CD4-positive, alpha-beta T cell (primary cell): ENCODE measurements at regions not wholly inside any gene's neighbourhood (a gene's known extent, or its start where the extent isn't known, plus 50 kb on each side); places are given as distances from the start of the nearest gene placed in this dataset.

Experiments
- ATAC-seq: fragments of 200-7000 bp; cut with Tn5 transposase; one replicate; pipeline ENCODE4 v1.10.0; 2022; ENCODE audit warnings: mild to moderate bottlenecking; ENCODE audit not compliant: poor library complexity
- CTCF ChIA-PET: fragments of 350-600 bp; sonication (Branson Sonifier 250); formaldehyde crosslinking; loops from one replicate; lab custom pipeline; 2021; ENCODE audit warnings: antibody characterized with exemption, inconsistent platforms; lab: Charles Lee
- POLR2A ChIA-PET: fragments of 350-600 bp; sonication (Branson Sonifier 250); formaldehyde crosslinking; loops from one replicate; lab custom pipeline; 2021; ENCODE audit warnings: antibody characterized with exemption, inconsistent platforms; lab: Charles Lee
- DNase-seq, 14 experiments: peaks; one replicate each; pipeline ENCODE4 v3.0.0-alpha.2; 2013 to 2020; ENCODE audit warnings: mixed read lengths in 2 of 14
- H3K27ac ChIP-seq, 2 donors: one replicate each; pipeline versions ENCODE4 v1.5.1 to v1.7.0; 2013; ENCODE audit warnings: low read length in 2 of 2, low read depth in 1 of 2, mild to moderate bottlenecking in 1 of 2
- H3K27me3 ChIP-seq, 2 experiments: 1 replicate in 1 of 2; 2 replicates in 1 of 2; pipeline versions ENCODE4 v1.6.1 to v1.7.0; 2013; ENCODE audit warnings: low read length in 2 of 2, control low read depth in 1 of 2, mild to moderate bottlenecking in 1 of 2, moderate library complexity in 1 of 2; ENCODE audit not compliant: insufficient read depth in 2 of 2, control insufficient read depth in 1 of 2
- H3K36me3 ChIP-seq: one replicate; pipeline ENCODE4 v1.6.1; 2013; ENCODE audit warnings: low read length, control low read depth; ENCODE audit not compliant: insufficient read depth
- H3K4me1 ChIP-seq: one replicate; pipeline ENCODE4 v1.6.1; 2013; ENCODE audit warnings: low read length, control low read depth; ENCODE audit not compliant: insufficient read depth
- H3K4me3 ChIP-seq: one replicate; pipeline ENCODE4 v1.5.1; 2013; ENCODE audit warnings: mild to moderate bottlenecking, low read length, moderate library complexity
- H3K9me3 ChIP-seq, 2 experiments: 1 replicate in 1 of 2; 2 replicates in 1 of 2; pipeline versions ENCODE4 v1.6.1 to v1.7.0; 2013; ENCODE audit warnings: low read length in 2 of 2, mild to moderate bottlenecking in 2 of 2, control low read depth in 1 of 2, moderate library complexity in 1 of 2; ENCODE audit not compliant: control insufficient read depth in 1 of 2, insufficient read depth in 1 of 2
- H3K27ac Mint-ChIP-seq: one replicate; pipeline ENCODE4 v1.8.0; 2020; ENCODE audit warnings: mixed read lengths
- H3K27me3 Mint-ChIP-seq: one replicate; pipeline ENCODE4 v1.8.0; 2021; ENCODE audit warnings: mixed read lengths
- H3K36me3 Mint-ChIP-seq: one replicate; pipeline ENCODE4 v1.8.0; 2021; ENCODE audit warnings: low read depth, mixed read lengths
- H3K4me1 Mint-ChIP-seq: one replicate; pipeline ENCODE4 v1.8.0; 2021; ENCODE audit warnings: low read depth, mixed read lengths
- H3K4me3 Mint-ChIP-seq: one replicate; pipeline ENCODE4 v1.8.0; 2020; ENCODE audit warnings: mild to moderate bottlenecking, mixed read lengths
- H3K9me3 Mint-ChIP-seq: one replicate; pipeline ENCODE4 v1.8.0; 2020; ENCODE audit warnings: mixed read lengths
- intact Hi-C, 2 experiments: fragments of 100-400 bp; cut with DNase I in 1 of 2; cut with micrococcal nuclease in 1 of 2; formaldehyde crosslinking; loops; one replicate each; pipeline versions ENCODE4 v1.15.1 to v1.9.0; 2023 to 2025; cut with DNase I, micrococcal nuclease
- TF ChIP-seq, protein P1 (sequence below): fragments of 200-600 bp; IDR thresholded peaks from one replicate; pipeline ENCODE4 v1.8.0; 2022; ENCODE audit warnings: antibody characterized with exemption, mild to moderate bottlenecking

DNA sequence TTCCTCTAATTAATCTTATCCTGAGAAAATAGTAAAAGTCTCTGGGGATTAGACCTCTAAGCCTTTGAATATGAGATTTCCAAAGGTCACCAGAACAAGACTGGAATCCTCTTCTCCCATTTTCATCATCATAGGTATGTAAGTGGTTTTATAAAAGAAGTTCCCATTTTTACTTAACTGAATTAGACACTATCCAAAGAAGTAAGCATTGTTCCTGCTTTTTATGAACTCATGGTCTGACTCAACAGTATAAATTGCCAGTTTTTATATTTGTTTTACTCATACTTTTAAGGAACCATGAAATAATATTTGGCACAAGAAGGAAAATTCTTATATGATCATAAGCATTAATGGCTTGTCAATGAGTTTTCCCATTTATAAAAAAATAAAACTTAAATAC, 167.1 kb upstream of the ADRA1B start:
- Histone ChIP-seq H3K4me3 (no peak overlapping the region), H3K36me3 (no peaks in the 10 kb centered on the region), H3K4me1 (peaks cover 3% of the 10 kb centered on the region), H3K9me3 (no peaks in the 10 kb centered on the region), H3K27ac (no peak overlapping the region), H3K27me3 (no peaks in the 10 kb centered on the region)
- ATAC-seq (no peak), DNase-seq (no peak)
- no peak overlapping the region for H3K4me3 Mint-ChIP-seq
- intact Hi-C loops = no loop called here
- TF ChIP-seq, protein P1, sequence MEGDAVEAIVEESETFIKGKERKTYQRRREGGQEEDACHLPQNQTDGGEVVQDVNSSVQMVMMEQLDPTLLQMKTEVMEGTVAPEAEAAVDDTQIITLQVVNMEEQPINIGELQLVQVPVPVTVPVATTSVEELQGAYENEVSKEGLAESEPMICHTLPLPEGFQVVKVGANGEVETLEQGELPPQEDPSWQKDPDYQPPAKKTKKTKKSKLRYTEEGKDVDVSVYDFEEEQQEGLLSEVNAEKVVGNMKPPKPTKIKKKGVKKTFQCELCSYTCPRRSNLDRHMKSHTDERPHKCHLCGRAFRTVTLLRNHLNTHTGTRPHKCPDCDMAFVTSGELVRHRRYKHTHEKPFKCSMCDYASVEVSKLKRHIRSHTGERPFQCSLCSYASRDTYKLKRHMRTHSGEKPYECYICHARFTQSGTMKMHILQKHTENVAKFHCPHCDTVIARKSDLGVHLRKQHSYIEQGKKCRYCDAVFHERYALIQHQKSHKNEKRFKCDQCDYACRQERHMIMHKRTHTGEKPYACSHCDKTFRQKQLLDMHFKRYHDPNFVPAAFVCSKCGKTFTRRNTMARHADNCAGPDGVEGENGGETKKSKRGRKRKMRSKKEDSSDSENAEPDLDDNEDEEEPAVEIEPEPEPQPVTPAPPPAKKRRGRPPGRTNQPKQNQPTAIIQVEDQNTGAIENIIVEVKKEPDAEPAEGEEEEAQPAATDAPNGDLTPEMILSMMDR = no peak
- H3K4me1 Mint-ChIP-seq = peaks cover 8% of the 10 kb centered on the region
- ChIA-PET POLR2A (no interaction called here), CTCF (no interaction called here)
- H3K9me3 Mint-ChIP-seq = peaks cover 5% of the 10 kb centered on the region
- H3K27ac Mint-ChIP-seq = no peak overlapping the region
- no peaks in the 10 kb centered on the region for H3K27me3 Mint-ChIP-seq
- no peaks in the 10 kb centered on the region for H3K36me3 Mint-ChIP-seq

DNA sequence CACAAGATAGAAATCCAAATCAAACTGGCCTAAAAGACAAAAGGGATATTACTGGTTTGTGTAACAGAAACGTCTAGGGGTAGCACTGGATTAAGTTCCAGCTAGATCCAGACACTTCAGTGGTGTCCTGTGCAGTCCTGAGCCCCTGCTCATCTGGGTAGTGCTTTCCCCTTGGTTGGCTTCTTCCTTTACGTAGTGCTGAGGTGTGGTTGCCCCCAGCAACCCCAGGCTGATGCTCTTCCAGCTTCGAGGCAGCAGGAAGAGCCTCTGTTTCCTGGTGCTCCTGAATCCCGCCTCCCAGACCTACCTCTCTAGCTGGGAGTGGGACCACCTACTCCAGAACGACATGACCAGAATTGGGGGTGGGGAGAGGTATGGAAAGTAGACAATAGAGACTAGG, 166.1 kb upstream of the ADRA1B start:
- Histone ChIP-seq H3K27ac (no peak overlapping the region), H3K9me3 (no peaks in the 10 kb centered on the region), H3K27me3 (no peaks in the 10 kb centered on the region), H3K4me3 (no peak overlapping the region), H3K36me3 (no peaks in the 10 kb centered on the region), H3K4me1 (peaks cover 3% of the 10 kb centered on the region)
- H3K27me3 Mint-ChIP-seq = no peaks in the 10 kb centered on the region
- H3K27ac Mint-ChIP-seq = no peak overlapping the region
- ATAC-seq (no peak), DNase-seq (no peak)
- ChIA-PET POLR2A (no interaction called here), CTCF (no interaction called here)
- no peak overlapping the region for H3K4me3 Mint-ChIP-seq
- no peaks in the 10 kb centered on the region for H3K36me3 Mint-ChIP-seq
- H3K9me3 Mint-ChIP-seq = peaks cover 5% of the 10 kb centered on the region
- peaks cover 8% of the 10 kb centered on the region for H3K4me1 Mint-ChIP-seq
- intact Hi-C loops = no loop called here
- TF ChIP-seq, protein P1 = no peak

GRCh38 chr5:159751459-159751858, 164.8 kb upstream of the ADRA1B start:
- H3K9me3 ChIP-seq = no peaks in the 10 kb centered on the region
- no peaks in the 10 kb centered on the region for H3K27me3 Mint-ChIP-seq
- intact Hi-C loops = no loop called here
- no peak for ATAC-seq
- H3K9me3 Mint-ChIP-seq = peaks cover 5% of the 10 kb centered on the region
- H3K27me3 ChIP-seq = no peaks in the 10 kb centered on the region
- TF ChIP-seq, protein P1 = no peak
- H3K27ac Mint-ChIP-seq = no peak overlapping the region
- H3K36me3 ChIP-seq = no peaks in the 10 kb centered on the region
- peaks cover 3% of the 10 kb centered on the region for H3K4me1 ChIP-seq
- H3K4me3 ChIP-seq = no peak overlapping the region
- DNase-seq = no peak
- CTCF ChIA-PET = no interaction called here
- H3K4me1 Mint-ChIP-seq = peaks cover 8% of the 10 kb centered on the region
- H3K36me3 Mint-ChIP-seq = no peaks in the 10 kb centered on the region
- no peak overlapping the region for H3K4me3 Mint-ChIP-seq
- H3K27ac ChIP-seq = no peak overlapping the region
- POLR2A ChIA-PET = no interaction called here
